RWPE2 (cell line): ENCODE measurements at regions not wholly inside any gene's neighbourhood (a gene's known extent, or its start where the extent isn't known, plus 50 kb on each side); places are given as distances from the start of the nearest gene placed in this dataset.

Experiments used
- ATAC-seq: fragments of 200-7000 bp; cut with Tn5 transposase; 3 replicates; pipeline ENCODE4 v1.9.1; 2021; ENCODE audit warnings: low read depth
- DNase-seq: peaks from one replicate; pipeline ENCODE4 v3.0.0-alpha.2; 2020; ENCODE audit warnings: low spot score
- H3K27ac ChIP-seq: fragments of 450-650 bp; 2 replicates; pipeline ENCODE4 v1.5.1; 2017; ENCODE audit warnings: mild to moderate bottlenecking; ENCODE audit not compliant: poor library complexity, severe bottlenecking
- H3K27me3 ChIP-seq: fragments of 250-450 bp; sonication (Bioruptor Pico); 2 replicates; pipeline ENCODE4 v1.5.1; 2021; ENCODE audit warnings: mild to moderate bottlenecking, moderate library complexity; ENCODE audit not compliant: insufficient read depth, poor library complexity, severe bottlenecking
- H3K36me3 ChIP-seq: fragments of 250-450 bp; sonication (Bioruptor Pico); 2 replicates; pipeline ENCODE4 v1.5.1; 2020; ENCODE audit warnings: low read depth, mild to moderate bottlenecking, moderate library complexity
- H3K4me1 ChIP-seq: fragments of 250-450 bp; sonication (Bioruptor Pico); 2 replicates; pipeline ENCODE4 v1.5.1; 2021; ENCODE audit warnings: mild to moderate bottlenecking, moderate library complexity; ENCODE audit not compliant: insufficient read depth, poor library complexity, severe bottlenecking
- H3K4me3 ChIP-seq: fragments of 250-450 bp; sonication (Bioruptor Pico); 2 replicates; pipeline ENCODE4 v1.5.1; 2021; ENCODE audit warnings: mild to moderate bottlenecking, moderate library complexity; ENCODE audit not compliant: severe bottlenecking
- H3K9me3 ChIP-seq: fragments of 250-450 bp; sonication (Bioruptor Pico); 2 replicates; pipeline ENCODE4 v1.5.1; 2021; ENCODE audit warnings: mild to moderate bottlenecking, moderate library complexity; ENCODE audit not compliant: severe bottlenecking
- TF ChIP-seq, protein P1 (sequence below): fragments of 450-650 bp; IDR thresholded peaks from one replicate; pipeline ENCODE4 v1.5.1; 2017; ENCODE audit warnings: mild to moderate bottlenecking, moderate library complexity; ENCODE audit not compliant: poor library complexity, severe bottlenecking

GRCh38 chr5:111572561-111572960 is 60.2 kb upstream of the STARD4 start:
- no peak overlapping the region for H3K4me3 ChIP-seq
- TF ChIP-seq, protein P1, sequence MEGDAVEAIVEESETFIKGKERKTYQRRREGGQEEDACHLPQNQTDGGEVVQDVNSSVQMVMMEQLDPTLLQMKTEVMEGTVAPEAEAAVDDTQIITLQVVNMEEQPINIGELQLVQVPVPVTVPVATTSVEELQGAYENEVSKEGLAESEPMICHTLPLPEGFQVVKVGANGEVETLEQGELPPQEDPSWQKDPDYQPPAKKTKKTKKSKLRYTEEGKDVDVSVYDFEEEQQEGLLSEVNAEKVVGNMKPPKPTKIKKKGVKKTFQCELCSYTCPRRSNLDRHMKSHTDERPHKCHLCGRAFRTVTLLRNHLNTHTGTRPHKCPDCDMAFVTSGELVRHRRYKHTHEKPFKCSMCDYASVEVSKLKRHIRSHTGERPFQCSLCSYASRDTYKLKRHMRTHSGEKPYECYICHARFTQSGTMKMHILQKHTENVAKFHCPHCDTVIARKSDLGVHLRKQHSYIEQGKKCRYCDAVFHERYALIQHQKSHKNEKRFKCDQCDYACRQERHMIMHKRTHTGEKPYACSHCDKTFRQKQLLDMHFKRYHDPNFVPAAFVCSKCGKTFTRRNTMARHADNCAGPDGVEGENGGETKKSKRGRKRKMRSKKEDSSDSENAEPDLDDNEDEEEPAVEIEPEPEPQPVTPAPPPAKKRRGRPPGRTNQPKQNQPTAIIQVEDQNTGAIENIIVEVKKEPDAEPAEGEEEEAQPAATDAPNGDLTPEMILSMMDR, result no peak
- DNase-seq (no peak), ATAC-seq (no peak)
- H3K27me3 ChIP-seq, result no peaks in the 10 kb centered on the region
- no peaks in the 10 kb centered on the region for H3K36me3 ChIP-seq
- no peak overlapping the region for H3K27ac ChIP-seq
- H3K4me1 ChIP-seq, result no peaks in the 10 kb centered on the region
- no peaks in the 10 kb centered on the region for H3K9me3 ChIP-seq

DNA sequence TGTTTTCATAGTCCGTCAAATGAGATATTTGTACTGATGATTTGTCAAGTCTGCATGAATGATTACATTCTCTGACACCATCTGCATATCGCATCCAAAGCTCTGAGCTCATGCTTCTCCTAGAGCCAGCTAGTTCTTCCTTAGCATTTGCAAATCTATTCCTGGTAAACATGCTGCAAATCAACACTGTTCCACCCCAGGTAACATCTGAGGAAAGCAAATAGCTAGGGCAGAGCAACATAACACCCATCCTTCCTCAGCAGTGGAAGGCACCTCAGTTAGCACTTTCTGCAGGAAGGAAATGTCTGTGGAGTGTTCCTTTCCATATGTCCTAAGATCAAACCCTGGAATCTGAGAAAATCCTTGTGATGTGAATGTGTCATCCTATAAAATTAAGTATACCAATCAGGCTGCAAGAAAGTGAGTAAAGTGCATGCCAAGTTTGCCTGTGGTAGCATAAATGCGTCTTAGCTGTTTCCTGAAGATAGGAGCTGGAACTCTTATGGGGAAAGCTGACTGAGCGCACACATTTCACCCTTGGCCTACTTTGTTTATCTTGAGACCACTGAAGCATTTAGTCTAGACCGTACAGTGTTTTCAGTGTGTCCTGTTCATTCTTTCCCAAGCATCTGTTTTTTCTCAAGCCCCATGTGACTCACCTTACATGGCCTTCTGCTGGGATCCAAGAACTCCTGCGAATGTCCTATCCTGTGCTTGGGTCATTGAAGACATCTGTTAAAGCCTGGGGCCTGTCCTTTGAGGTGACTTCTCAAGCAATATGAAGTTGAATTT is 50.9 kb upstream of the STARD4 start:
- Histone ChIP-seq H3K27me3 (no peaks in the 10 kb centered on the region), H3K4me1 (no peaks in the 10 kb centered on the region), H3K27ac (no peak overlapping the region), H3K9me3 (peaks cover 4% of the 10 kb centered on the region), H3K36me3 (no peaks in the 10 kb centered on the region), H3K4me3 (no peak overlapping the region)
- ATAC-seq (no peak), DNase-seq (no peak)
- TF ChIP-seq, protein P1, result no peak

GRCh38 chr5:111562561-111562960 is 50.2 kb upstream of the STARD4 start:
- Histone ChIP-seq H3K27ac (no peak overlapping the region), H3K4me3 (no peak overlapping the region), H3K4me1 (no peaks in the 10 kb centered on the region), H3K36me3 (no peaks in the 10 kb centered on the region), H3K9me3 (peaks cover 4% of the 10 kb centered on the region), H3K27me3 (no peaks in the 10 kb centered on the region)
- DNase-seq, result no peak
- no peak for ATAC-seq
- TF ChIP-seq, protein P1, result no peak
